ENCODE measurements at regions not wholly inside any gene's neighbourhood (a gene's known extent, or its start where the extent isn't known, plus 50 kb on each side); places are given as distances from the start of the nearest gene placed in this dataset.

- TF ChIP-seq POLR2A (IDR thresholded peaks at IDR 0.05; ENCODE audit: low read length): no peak
- no peak for TF ChIP-seq EP300 (IDR thresholded peaks at IDR 0.05)
- TF ChIP-seq MAFK (IDR thresholded peaks at IDR 0.05; ENCODE audit: partially characterized antibody): no peak
- TF ChIP-seq MYC (IDR thresholded peaks at IDR 0.05; ENCODE audit: borderline replicate concordance, low read length): no peak
- TF ChIP-seq HMGXB4 (CRISPR knock-in tag; IDR thresholded peaks at IDR 0.05; ENCODE audit: borderline replicate concordance): no peak
- no peak for TF ChIP-seq CTCF (IDR thresholded peaks at IDR 0.05)
- no peak for TF ChIP-seq KDM1A (IDR thresholded peaks at IDR 0.05; ENCODE audit: low read depth)
- TF ChIP-seq RAD21 (conservative IDR thresholded peaks at IDR 0.05 in 1 of 2, IDR thresholded peaks at IDR 0.05 in 1 of 2): no peak
Observed at GRCh38 chrX:124501586-124501985, 155.2 kb downstream of the SH2D1A start.

All from A549 (cell line).